HG03457 (cell line): ENCODE measurements at regions not wholly inside any gene's neighbourhood (a gene's known extent, or its start where the extent isn't known, plus 50 kb on each side); places are given as distances from the start of the nearest gene placed in this dataset.

Experiments used
- ATAC-seq: cut with Tn5 transposase; IDR thresholded peaks from one replicate; pipeline ENCODE4 v1.9.1; 2021; ENCODE audit warnings: moderate number of reproducible peaks; ENCODE audit not compliant: unreplicated experiment

- ATAC-seq = no peak
Observed at GRCh38 chr20:16123623-16124022, 449.6 kb downstream of the KIF16B start.

- ATAC-seq = no peak
Observed at GRCh38 chr20:16119909-16120308, 453.3 kb downstream of the KIF16B start.

- ATAC-seq = no peak
Observed at GRCh38 chr20:16115911-16116552, 457.2 kb downstream of the KIF16B start.

- ATAC-seq = no peak
Observed at GRCh38 chr20:16113736-16114135, 459.5 kb downstream of the KIF16B start.

GRCh38 chr20:16111852-16112412 lies 461.3 kb downstream of the KIF16B start:
- no peak for ATAC-seq

- ATAC-seq = no peak
Observed at GRCh38 chr20:16111172-16111832, 461.9 kb downstream of the KIF16B start.

- no peak for ATAC-seq
Observed at GRCh38 chr20:16107172-16107870, 465.9 kb downstream of the KIF16B start.

GRCh38 chr20:16106191-16106849 lies 466.9 kb downstream of the KIF16B start:
- ATAC-seq = no peak

- ATAC-seq = no peak
Observed at GRCh38 chr20:16104783-16105182, 468.5 kb downstream of the KIF16B start.
